DOHH2 (cell line): ENCODE measurements at regions not wholly inside any gene's neighbourhood (a gene's known extent, or its start where the extent isn't known, plus 50 kb on each side); places are given as distances from the start of the nearest gene placed in this dataset.

Experiments
- CTCF ChIP-seq: fragments of 200-600 bp; sonication (generic); IDR thresholded peaks from one replicate; pipeline ENCODE4 v1.5.1; 2014; ENCODE audit warnings: antibody characterized with exemption, mild to moderate bottlenecking, low read depth, low read length; ENCODE audit not compliant: poor library complexity, severe bottlenecking
- EZH2phosphoT487 ChIP-seq: fragments of 200-600 bp; sonication (generic); IDR thresholded peaks from 2 replicates; pipeline ENCODE4 v1.6.1; 2017; ENCODE audit warnings: borderline replicate concordance, mild to moderate bottlenecking, antibody characterized with exemption, low read length, moderate library complexity, mixed read lengths

GRCh38 chr5:127231118-127231517 is 59.5 kb upstream of the MEGF10 start:
- TF ChIP-seq CTCF: no peak
- TF ChIP-seq EZH2phosphoT487: no peak
